ENCODE measurements at regions not wholly inside any gene's neighbourhood (a gene's known extent, or its start where the extent isn't known, plus 50 kb on each side); places are given as distances from the start of the nearest gene placed in this dataset.

DNA sequence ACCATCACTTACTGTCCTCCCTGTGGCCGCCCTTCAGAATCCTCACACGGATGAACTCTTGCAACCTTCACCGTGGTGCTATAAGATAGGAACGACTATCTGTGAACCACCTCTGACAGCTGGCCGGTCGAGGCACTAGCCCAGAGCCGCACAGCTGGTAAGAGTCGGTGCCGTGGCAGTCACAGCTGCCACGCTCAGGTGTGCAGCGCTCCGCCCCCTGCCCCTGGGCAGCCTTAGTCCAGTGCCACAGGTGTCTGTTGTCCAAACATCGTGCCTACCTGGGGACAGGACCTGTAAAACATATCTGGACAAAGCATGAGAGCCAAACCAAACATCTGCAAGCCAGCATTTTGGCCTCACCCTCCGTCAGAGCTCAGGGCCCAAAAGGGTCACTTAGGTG is 55.3 kb upstream of the SALL3 start:
- DNase-seq (ENCODE audit: low read depth): no peak

- DNase-seq (ENCODE audit: low read depth): no peak
Measured at GRCh38 chr18:78924786-78925540, 54.7 kb upstream of the SALL3 start.

DNA sequence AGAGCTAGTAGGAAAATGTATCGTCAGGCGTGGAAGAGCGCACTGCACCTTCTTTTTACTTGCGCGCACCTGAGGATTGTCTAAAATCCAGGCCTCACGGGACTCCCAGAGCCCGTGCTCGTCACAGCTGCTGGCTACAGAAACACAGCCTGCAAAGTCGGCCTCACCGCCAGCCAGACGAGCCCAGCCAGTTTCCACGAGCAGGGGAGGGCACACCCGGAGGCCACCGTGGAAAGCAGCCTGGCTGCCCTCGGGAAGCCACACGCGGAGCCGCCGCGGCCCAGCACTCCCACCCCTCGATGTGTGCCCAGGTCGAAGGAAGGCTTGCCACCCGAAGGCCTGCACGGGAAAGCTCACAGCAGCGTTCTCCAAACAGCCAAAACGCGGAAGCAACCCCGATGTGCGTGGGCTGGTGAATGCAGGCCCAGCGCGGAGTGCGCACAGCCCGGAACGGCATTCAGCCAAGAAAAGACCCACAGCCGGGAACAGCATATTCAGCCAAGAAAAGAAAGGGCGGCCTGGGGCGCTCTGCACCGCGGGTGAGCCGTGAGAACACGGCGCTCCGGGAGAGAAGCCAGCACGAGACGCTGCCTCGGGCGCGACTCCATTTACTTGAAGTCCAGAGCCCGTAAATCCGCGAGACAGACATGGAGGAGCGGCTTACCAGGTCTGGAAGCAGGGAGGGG is 53.9 kb upstream of the SALL3 start:
- no peak for DNase-seq (ENCODE audit: low read depth)

GRCh38 chr18:78926243-78926615 is 53.4 kb upstream of the SALL3 start:
- DNase-seq (ENCODE audit: low read depth): no peak

GRCh38 chr18:78927156-78927555 is 52.5 kb upstream of the SALL3 start:
- no peak for DNase-seq (ENCODE audit: low read depth)

- no peak for DNase-seq (ENCODE audit: low read depth)
Measured at GRCh38 chr18:78927616-78928015, 52.0 kb upstream of the SALL3 start.

- DNase-seq (ENCODE audit: low read depth): no peak
Measured at GRCh38 chr18:78928076-78928475, 51.5 kb upstream of the SALL3 start.

DNA sequence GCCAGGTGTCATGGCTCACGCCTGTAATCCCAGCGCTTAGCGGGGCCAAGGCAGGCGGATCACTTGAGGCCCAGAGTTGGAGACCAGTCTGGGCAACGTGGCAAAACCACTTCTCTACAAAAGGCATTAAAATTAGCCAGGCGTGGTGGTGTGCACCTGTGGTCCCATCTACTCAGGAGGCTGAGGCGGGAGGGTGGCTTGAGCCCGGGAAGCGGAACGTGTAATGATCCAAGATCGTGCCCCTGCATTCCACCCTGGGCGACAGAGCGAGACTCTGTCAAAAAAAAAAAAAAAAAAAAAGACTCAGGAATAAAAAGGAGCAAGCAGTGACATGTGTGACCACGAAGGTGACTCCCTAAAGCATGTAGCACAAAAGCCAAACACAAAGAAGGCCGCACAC is 50.1 kb upstream of the SALL3 start:
- no peak for DNase-seq (ENCODE audit: low read depth)

Data from Daoy (cell line).